ENCODE measurements at regions not wholly inside any gene's neighbourhood (a gene's known extent, or its start where the extent isn't known, plus 50 kb on each side); places are given as distances from the start of the nearest gene placed in this dataset.

DNA sequence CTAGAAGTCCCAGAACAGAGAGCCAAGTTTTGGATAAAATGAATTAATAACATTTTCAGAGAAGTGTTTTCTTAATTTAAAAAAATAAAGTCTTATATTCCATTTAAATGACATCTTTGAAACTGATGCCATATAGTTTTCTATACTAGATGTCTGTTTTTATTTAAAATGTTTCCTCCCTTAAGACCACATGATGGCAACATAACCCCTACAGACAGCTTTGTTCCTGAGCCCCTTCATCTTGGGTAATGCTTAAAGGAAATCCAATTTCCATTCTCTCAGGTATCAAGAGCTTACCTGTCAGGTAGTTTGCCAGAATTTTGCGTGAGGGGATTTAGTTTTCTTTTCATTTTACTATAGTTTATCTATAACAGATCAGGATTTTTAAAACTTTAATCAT is 181.4 kb upstream of the UGT8 start:
- TF ChIP-seq CTCF (IDR thresholded peaks at IDR 0.05; ENCODE audit: low read depth, low read length) (no peak), POLR2A (IDR thresholded peaks at IDR 0.05; ENCODE audit: extremely low read depth, insufficient read length) (no peak), MAX (IDR thresholded peaks at IDR 0.05; ENCODE audit: low read depth, low read length) (no peak), MYC (IDR thresholded peaks at IDR 0.05; ENCODE audit: low read depth, low read length) (no peak)
